GM12891 (cell line): ENCODE measurements at regions not wholly inside any gene's neighbourhood (a gene's known extent, or its start where the extent isn't known, plus 50 kb on each side); places are given as distances from the start of the nearest gene placed in this dataset.

Source experiments
- POLR2A ChIP-seq: IDR thresholded peaks from 2 replicates; pipeline ENCODE4 v1.6.1; 2011; ENCODE audit warnings: low read depth, low read length, control low read depth
- POLR2AphosphoS5 ChIP-seq: IDR thresholded peaks from 2 replicates; pipeline ENCODE4 v1.6.1; 2011; ENCODE audit warnings: low read depth, low read length, control low read depth

- TF ChIP-seq POLR2A (no peak), POLR2AphosphoS5 (no peak)
Observed at GRCh38 chr5:8481007-8481406, 612.1 kb downstream of the MTRR start.
